Activated CD8-positive, alpha-beta memory T cell treated with anti-CD3 and anti-CD28 coated beads, Interleukin-2, amount 10 ng/mL, durations not matched to agents 7 days and 5 days (primary cell): ENCODE measurements at regions not wholly inside any gene's neighbourhood (a gene's known extent, or its start where the extent isn't known, plus 50 kb on each side); places are given as distances from the start of the nearest gene placed in this dataset.
"Not testable (repeated sequence)": the region's sequence is repeated elsewhere in the genome, so short reads cannot be mapped to it uniquely, and the experiment has no call there.

Experiments
- ATAC-seq: fragments of 150-1000 bp; cut with Tn5 transposase; one replicate; pipeline ENCODE4 v1.10.0; 2021; ENCODE audit warnings: moderate library complexity
- CTCF ChIA-PET: fragments of 350-600 bp; sonication (Branson Sonifier 250); formaldehyde crosslinking; loops from one replicate; lab custom pipeline; 2021; ENCODE audit warnings: antibody characterized with exemption; lab: Charles Lee
- DNase-seq: peaks from one replicate; pipeline ENCODE4 v3.0.0-alpha.2; 2020
- H3K27ac Mint-ChIP-seq: one replicate; pipeline ENCODE4 v1.8.0; 2021; ENCODE audit warnings: mild to moderate bottlenecking, mixed read lengths
- H3K27me3 Mint-ChIP-seq: one replicate; pipeline ENCODE4 v1.8.0; 2021; ENCODE audit warnings: mixed read lengths
- H3K36me3 Mint-ChIP-seq: one replicate; pipeline ENCODE4 v1.8.0; 2021; ENCODE audit warnings: mild to moderate bottlenecking, mixed read lengths
- H3K4me1 Mint-ChIP-seq: one replicate; pipeline ENCODE4 v1.8.0; 2021; ENCODE audit warnings: mixed read lengths
- H3K4me3 Mint-ChIP-seq: one replicate; pipeline ENCODE4 v1.8.0; 2021; ENCODE audit warnings: mild to moderate bottlenecking, moderate library complexity, mixed read lengths
- H3K9me3 Mint-ChIP-seq: one replicate; pipeline ENCODE4 v1.8.0; 2022; ENCODE audit warnings: low read depth, mixed read lengths

DNA sequence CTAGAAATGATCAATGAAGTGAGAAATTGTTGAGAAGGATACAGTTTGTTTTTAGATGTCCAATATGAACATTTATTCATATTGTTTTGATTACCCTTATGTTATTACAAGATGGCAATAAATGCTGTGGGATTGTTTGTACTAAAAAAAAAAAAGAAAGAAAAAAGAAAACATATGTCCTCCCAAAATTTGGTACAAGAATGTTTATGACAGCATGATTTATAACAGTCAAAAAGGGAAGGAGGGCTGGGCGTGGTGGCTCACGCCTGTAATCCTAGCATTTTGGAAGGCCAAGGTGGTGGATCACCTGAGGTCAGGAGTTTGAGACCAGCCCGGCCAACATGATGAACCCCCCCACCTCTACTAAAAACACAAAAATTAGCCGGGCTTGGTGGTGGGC, 78.5 kb upstream of the ID2 start:
- ATAC-seq, H3K36me3 Mint-ChIP-seq, CTCF ChIA-PET, H3K27ac Mint-ChIP-seq, H3K9me3 Mint-ChIP-seq, DNase-seq, H3K27me3 Mint-ChIP-seq, H3K4me3 Mint-ChIP-seq: not testable (repeated sequence)
- peaks cover 26% of the 10 kb centered on the region for H3K4me1 Mint-ChIP-seq

DNA sequence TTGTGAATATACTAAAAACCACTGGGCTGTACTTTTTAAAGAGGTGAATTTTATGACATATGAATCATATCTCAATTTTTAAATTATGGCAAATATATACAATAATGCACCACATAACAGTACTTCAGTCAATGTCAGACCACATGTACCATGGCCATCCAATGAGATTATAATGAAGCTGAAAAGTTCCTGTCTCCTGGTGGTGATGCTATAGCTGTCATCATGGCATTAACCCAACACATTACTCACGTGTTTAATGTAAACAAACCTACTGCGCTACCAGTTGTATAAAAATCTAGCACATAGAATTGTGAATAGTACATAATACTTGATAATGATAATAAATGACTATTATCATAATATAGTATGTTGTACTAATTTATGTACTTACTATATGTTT, 77.6 kb upstream of the ID2 start:
- Mint-ChIP-seq H3K4me1 (peaks cover 35% of the 10 kb centered on the region), H3K27me3 (no peaks in the 10 kb centered on the region), H3K4me3 (no peak overlapping the region), H3K36me3 (peaks cover 1% of the 10 kb centered on the region), H3K27ac (no peak overlapping the region), H3K9me3 (no peaks in the 10 kb centered on the region)
- CTCF ChIA-PET: interaction anchor here (1.2 kb wide), 1 partner anchor 10 kb away, joined by 3 read pairs; no protein-coding TSS in a partner anchor
- ATAC-seq: no peak
- DNase-seq: no peak

GRCh38 chr2:8605351-8606065, 76.3 kb upstream of the ID2 start:
- peaks cover 4% of the 10 kb centered on the region for H3K9me3 Mint-ChIP-seq
- peaks cover 7% of the 10 kb centered on the region for H3K36me3 Mint-ChIP-seq
- CTCF ChIA-PET: interaction anchor here (1.2 kb wide), 1 partner anchor 11 kb away, joined by 3 read pairs; no protein-coding TSS in a partner anchor
- peaks cover 38% of the 10 kb centered on the region for H3K4me1 Mint-ChIP-seq
- no peak for ATAC-seq
- H3K27ac Mint-ChIP-seq: no peak overlapping the region
- H3K27me3 Mint-ChIP-seq: peaks cover 6% of the 10 kb centered on the region
- H3K4me3 Mint-ChIP-seq: no peak overlapping the region
- DNase-seq: no peak

- ATAC-seq (no peak), DNase-seq (no peak)
- Mint-ChIP-seq H3K4me1 (peaks cover 38% of the 10 kb centered on the region), H3K9me3 (peaks cover 9% of the 10 kb centered on the region), H3K36me3 (peaks cover 13% of the 10 kb centered on the region), H3K27ac (no peak overlapping the region), H3K4me3 (no peak overlapping the region), H3K27me3 (peaks cover 11% of the 10 kb centered on the region)
- CTCF ChIA-PET: no interaction called here
Observed at GRCh38 chr2:8606226-8606625, 75.6 kb upstream of the ID2 start.

DNA sequence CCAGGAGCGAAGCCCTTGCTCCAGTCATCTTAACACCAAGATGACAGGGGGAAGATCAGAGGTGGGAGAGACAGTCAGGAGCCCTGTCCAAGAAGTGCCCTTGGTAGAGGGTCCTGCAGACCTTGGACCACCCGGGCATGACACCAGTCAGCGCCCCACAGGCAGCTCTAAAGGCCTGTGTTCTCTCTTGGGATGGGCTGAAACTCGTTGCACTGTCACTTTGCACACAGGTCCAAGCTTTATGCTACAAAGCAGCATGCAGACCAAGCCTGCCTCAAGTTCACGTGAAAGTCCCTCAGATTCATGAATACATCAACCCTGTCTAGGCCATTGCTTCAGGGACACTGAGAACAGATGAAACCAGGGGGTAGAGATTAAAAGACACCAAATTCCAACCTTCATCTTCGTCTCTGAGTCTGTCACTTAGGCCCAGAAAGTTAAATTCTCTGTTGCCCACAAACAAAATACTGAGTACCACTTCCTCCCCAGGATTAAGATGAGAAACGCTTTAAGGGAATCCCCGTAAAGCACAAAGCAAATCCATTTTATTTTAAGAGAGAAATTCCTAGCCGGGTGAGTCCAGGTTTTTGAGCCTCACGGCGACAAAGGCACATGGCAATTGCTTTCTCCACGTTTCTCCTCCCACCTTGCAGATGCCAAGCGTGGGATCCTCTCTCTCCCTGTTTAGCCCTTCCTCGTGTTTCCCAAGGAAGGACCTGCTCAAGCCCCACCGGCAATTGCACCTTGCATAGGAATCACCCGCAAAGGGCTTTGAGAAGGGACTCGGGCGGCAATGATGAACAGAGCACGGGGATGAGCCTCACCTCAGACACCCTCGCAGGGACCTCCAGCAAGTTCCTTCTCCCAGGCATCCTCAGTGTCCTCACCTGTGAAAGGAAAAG, 75.0 kb upstream of the ID2 start:
- DNase-seq (no peak), ATAC-seq (no peak)
- H3K4me1 Mint-ChIP-seq: peaks cover 38% of the 10 kb centered on the region
- peaks cover 12% of the 10 kb centered on the region for H3K27me3 Mint-ChIP-seq
- H3K4me3 Mint-ChIP-seq: no peak overlapping the region
- no peak overlapping the region for H3K27ac Mint-ChIP-seq
- CTCF ChIA-PET: no interaction called here
- peaks cover 9% of the 10 kb centered on the region for H3K9me3 Mint-ChIP-seq
- peaks cover 13% of the 10 kb centered on the region for H3K36me3 Mint-ChIP-seq

GRCh38 chr2:8607606-8608005, 74.2 kb upstream of the ID2 start:
- peaks cover 39% of the 10 kb centered on the region for H3K4me1 Mint-ChIP-seq
- peaks cover 13% of the 10 kb centered on the region for H3K27me3 Mint-ChIP-seq
- H3K9me3 Mint-ChIP-seq: peaks cover 9% of the 10 kb centered on the region
- no peak overlapping the region for H3K27ac Mint-ChIP-seq
- H3K36me3 Mint-ChIP-seq: peaks cover 13% of the 10 kb centered on the region
- CTCF ChIA-PET: interaction anchor here (1.1 kb wide), 1 partner anchor 19 kb away, joined by 3 read pairs; no protein-coding TSS in a partner anchor
- ATAC-seq: no peak
- H3K4me3 Mint-ChIP-seq: no peak overlapping the region
- no peak for DNase-seq

DNA sequence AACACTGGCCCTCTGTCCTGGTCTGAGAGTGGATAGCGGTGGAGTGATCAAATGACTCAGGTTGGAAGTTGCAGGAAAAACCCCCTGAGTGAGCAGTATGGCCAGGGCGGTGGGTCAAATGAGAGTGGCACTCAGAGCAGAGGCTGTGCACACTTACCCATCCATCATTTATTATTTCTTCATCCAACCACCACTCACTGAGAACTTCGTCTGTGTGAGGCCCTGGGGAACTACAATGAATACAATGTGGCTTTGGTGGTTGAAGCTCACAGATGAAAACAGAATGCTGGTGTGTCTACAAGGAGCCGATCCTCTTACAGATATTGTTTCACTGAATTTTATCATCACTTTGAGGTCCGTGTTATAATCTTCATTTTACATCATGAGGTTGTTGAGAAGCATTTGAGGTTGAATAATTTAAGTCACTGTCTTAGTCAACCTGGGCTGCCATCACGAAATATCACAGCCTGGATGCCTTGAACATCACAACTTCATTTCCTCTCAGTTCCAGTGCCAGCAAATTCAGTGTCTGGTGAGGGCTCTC, 73.4 kb upstream of the ID2 start:
- DNase-seq (peak; percentile 72), ATAC-seq (peak; percentile 89)
- peaks cover 39% of the 10 kb centered on the region for H3K4me1 Mint-ChIP-seq
- H3K4me3 Mint-ChIP-seq: no peak overlapping the region
- peak overlapping the region; percentile 71 for H3K27ac Mint-ChIP-seq
- CTCF ChIA-PET: interaction anchor here (1.1 to 1.2 kb wide), 2 partner anchors 15 to 20 kb away, joined by 3 read pairs; no protein-coding TSS in a partner anchor
- H3K27me3 Mint-ChIP-seq: peaks cover 13% of the 10 kb centered on the region
- H3K36me3 Mint-ChIP-seq: peaks cover 13% of the 10 kb centered on the region
- H3K9me3 Mint-ChIP-seq: peaks cover 9% of the 10 kb centered on the region

- no peak overlapping the region for H3K4me3 Mint-ChIP-seq
- H3K27me3 Mint-ChIP-seq: peaks cover 13% of the 10 kb centered on the region
- no peak overlapping the region for H3K27ac Mint-ChIP-seq
- CTCF ChIA-PET: interaction anchor here (1.2 kb wide), 1 partner anchor 14 kb away, joined by 3 read pairs; no protein-coding TSS in a partner anchor
- no peak for ATAC-seq
- peaks cover 9% of the 10 kb centered on the region for H3K9me3 Mint-ChIP-seq
- peaks cover 39% of the 10 kb centered on the region for H3K4me1 Mint-ChIP-seq
- peaks cover 12% of the 10 kb centered on the region for H3K36me3 Mint-ChIP-seq
- no peak for DNase-seq
Observed at GRCh38 chr2:8609357-8609811, 72.5 kb upstream of the ID2 start.

GRCh38 chr2:8610775-8611174, 71.1 kb upstream of the ID2 start:
- peaks cover 37% of the 10 kb centered on the region for H3K4me1 Mint-ChIP-seq
- peaks cover 19% of the 10 kb centered on the region for H3K27me3 Mint-ChIP-seq
- CTCF ChIA-PET: interaction anchor here (1.0 kb wide), 1 partner anchor 71 kb away, joined by 3 read pairs; no protein-coding TSS in a partner anchor
- H3K4me3 Mint-ChIP-seq, ATAC-seq, DNase-seq, H3K27ac Mint-ChIP-seq, H3K9me3 Mint-ChIP-seq: not testable (repeated sequence)
- peaks cover 12% of the 10 kb centered on the region for H3K36me3 Mint-ChIP-seq

GRCh38 chr2:8611246-8611645, 70.6 kb upstream of the ID2 start:
- peaks cover 12% of the 10 kb centered on the region for H3K36me3 Mint-ChIP-seq
- no peak overlapping the region for H3K4me3 Mint-ChIP-seq
- CTCF ChIA-PET: interaction anchor here (1.0 kb wide), 1 partner anchor 70 kb away, joined by 3 read pairs; no protein-coding TSS in a partner anchor
- no peak for DNase-seq
- H3K4me1 Mint-ChIP-seq: peaks cover 34% of the 10 kb centered on the region
- H3K9me3 Mint-ChIP-seq: peaks cover 9% of the 10 kb centered on the region
- ATAC-seq: no peak
- peaks cover 21% of the 10 kb centered on the region for H3K27me3 Mint-ChIP-seq
- no peak overlapping the region for H3K27ac Mint-ChIP-seq

DNA sequence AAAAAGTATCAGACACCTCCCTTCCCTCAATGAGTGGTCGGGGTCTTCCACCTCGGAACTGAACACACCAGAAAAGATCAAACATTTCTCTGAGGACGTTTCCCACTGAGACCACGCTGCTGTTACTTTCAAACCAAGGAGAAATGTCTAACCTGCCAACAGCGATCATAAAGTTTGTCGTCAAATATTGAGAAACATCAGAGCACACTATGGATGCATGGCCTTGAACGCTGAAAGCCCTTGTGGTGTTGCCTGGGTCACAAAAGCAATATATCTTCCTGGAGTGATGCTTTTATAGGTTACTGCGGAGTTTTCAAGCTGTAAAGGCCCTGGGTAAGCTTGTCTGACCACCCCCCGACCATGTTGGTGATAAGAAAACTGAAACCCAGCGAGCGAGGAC, 70.2 kb upstream of the ID2 start:
- H3K27ac Mint-ChIP-seq: no peak overlapping the region

DNA sequence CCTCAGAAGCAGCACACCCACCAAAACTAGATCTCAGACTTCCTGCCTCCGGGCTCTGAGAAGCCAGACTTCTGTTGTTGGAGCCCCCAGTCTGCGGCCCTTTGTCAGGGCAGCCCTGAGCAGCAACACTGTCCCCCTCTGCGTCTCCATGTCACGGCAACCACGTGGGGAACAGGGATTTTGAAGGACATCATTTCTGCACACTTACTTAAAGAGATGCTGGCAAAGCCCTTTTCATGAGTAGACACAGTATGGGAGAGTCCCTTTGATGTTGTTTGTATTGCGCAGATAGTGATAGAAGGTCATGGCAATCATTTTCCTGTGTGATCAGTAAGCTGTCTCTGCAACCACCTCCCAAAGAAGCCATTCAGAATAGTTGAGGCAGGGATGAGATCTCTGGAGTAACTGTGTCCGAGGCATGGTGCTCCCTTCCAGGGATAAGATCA, 69.1 kb upstream of the ID2 start:
- DNase-seq: no peak
- Mint-ChIP-seq H3K27me3 (peaks cover 25% of the 10 kb centered on the region), H3K36me3 (peaks cover 12% of the 10 kb centered on the region), H3K4me3 (no peak overlapping the region), H3K27ac (no peak overlapping the region), H3K4me1 (peaks cover 19% of the 10 kb centered on the region), H3K9me3 (peaks cover 9% of the 10 kb centered on the region)
- no peak for ATAC-seq
- CTCF ChIA-PET: no interaction called here

More for the DNA sequence above, 70.2 kb upstream of the ID2 start:
- peaks cover 12% of the 10 kb centered on the region for H3K36me3 Mint-ChIP-seq
- H3K27me3 Mint-ChIP-seq: peaks cover 22% of the 10 kb centered on the region
- no peak for DNase-seq
- CTCF ChIA-PET: interaction anchor here (1.0 kb wide), 1 partner anchor 70 kb away, joined by 3 read pairs; no protein-coding TSS in a partner anchor
- H3K4me3 Mint-ChIP-seq: no peak overlapping the region
- no peak for ATAC-seq
- H3K9me3 Mint-ChIP-seq: peaks cover 9% of the 10 kb centered on the region
- H3K4me1 Mint-ChIP-seq: peaks cover 30% of the 10 kb centered on the region
